Calu3 (cell line): ENCODE measurements at regions not wholly inside any gene's neighbourhood (a gene's known extent, or its start where the extent isn't known, plus 50 kb on each side); places are given as distances from the start of the nearest gene placed in this dataset.
A peak's percentile ranks its signal among the peaks of the same experiment; 100 is the strongest.

Experiments used
- BruUV-seq: library from RNA; stranded (reverse); fragments of 400-500 nt; replicated peaks from 2 replicates; lab custom pipeline; 2021; lab: Mats Ljungman, UMichigan
- CTCF ChIA-PET: fragments of 300-600 bp; sonication (Branson Sonifier 250); formaldehyde crosslinking; loops from one replicate; lab custom pipeline; 2022; ENCODE audit warnings: antibody characterized with exemption; lab: Charles Lee
- DNase-seq: peaks from one replicate; pipeline ENCODE4 v3.0.0; 2022
- H3K27ac Mint-ChIP-seq: one replicate; pipeline ENCODE4 v1.8.0; 2022; ENCODE audit warnings: mixed read lengths; ENCODE audit not compliant: unreplicated experiment
- H3K27me3 Mint-ChIP-seq: one replicate; pipeline ENCODE4 v1.8.0; 2022; ENCODE audit warnings: mixed read lengths; ENCODE audit not compliant: unreplicated experiment
- H3K36me3 Mint-ChIP-seq: one replicate; pipeline ENCODE4 v1.8.0; 2022; ENCODE audit warnings: mild to moderate bottlenecking, moderate library complexity, mixed read lengths; ENCODE audit not compliant: insufficient read depth, unreplicated experiment
- H3K4me1 Mint-ChIP-seq: one replicate; pipeline ENCODE4 v1.8.0; 2022; ENCODE audit warnings: mild to moderate bottlenecking, low read depth, mixed read lengths; ENCODE audit not compliant: unreplicated experiment
- H3K4me3 Mint-ChIP-seq: one replicate; pipeline ENCODE4 v1.8.0; 2022; ENCODE audit warnings: mild to moderate bottlenecking, low read depth, moderate library complexity, mixed read lengths; ENCODE audit not compliant: unreplicated experiment
- H3K9me3 Mint-ChIP-seq: one replicate; pipeline ENCODE4 v1.8.0; 2022; ENCODE audit warnings: low read depth, mixed read lengths; ENCODE audit not compliant: unreplicated experiment
- CTCF ChIP-seq: fragments of 200-600 bp; IDR thresholded peaks from one replicate; pipeline ENCODE4 v1.8.0; 2022; ENCODE audit warnings: antibody characterized with exemption; ENCODE audit not compliant: unreplicated experiment
- intact Hi-C: fragments of 100-400 bp; cut with micrococcal nuclease; formaldehyde crosslinking; loops from one replicate; pipeline ENCODE4 v1.10.0; 2022; ENCODE audit not compliant: unreplicated experiment

DNA sequence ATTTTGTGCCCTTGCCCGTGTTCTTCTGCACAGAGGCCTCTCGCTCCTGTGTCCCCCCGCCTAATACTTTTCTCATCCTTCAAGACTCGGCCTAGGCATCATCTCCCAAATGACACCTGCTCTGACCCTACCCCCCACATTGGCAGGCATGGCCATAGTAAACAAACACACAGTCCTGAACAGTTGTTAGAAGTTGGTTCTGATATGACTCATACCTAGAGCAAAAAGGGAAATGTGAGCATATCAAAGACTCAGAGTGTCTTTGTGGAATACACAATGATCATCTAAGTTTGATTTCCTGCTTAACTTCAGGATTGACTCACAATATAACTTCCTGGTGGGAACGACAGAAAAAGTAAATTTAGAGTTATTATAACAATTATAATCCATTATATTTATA, 120.5 kb downstream of the POLR2M start:
- TF ChIP-seq CTCF: no peak
- H3K36me3 Mint-ChIP-seq: no peaks in the 10 kb centered on the region
- H3K9me3 Mint-ChIP-seq: no peaks in the 10 kb centered on the region
- CTCF ChIA-PET: no interaction called here
- peak; percentile 6 for DNase-seq
- intact Hi-C loops: no loop called here
- peaks cover 31% of the 10 kb centered on the region for H3K27me3 Mint-ChIP-seq
- no peak overlapping the region for H3K4me3 Mint-ChIP-seq
- H3K4me1 Mint-ChIP-seq: peaks cover 8% of the 10 kb centered on the region
- BruUV-seq: no TSS peak
- no peak overlapping the region for H3K27ac Mint-ChIP-seq

DNA sequence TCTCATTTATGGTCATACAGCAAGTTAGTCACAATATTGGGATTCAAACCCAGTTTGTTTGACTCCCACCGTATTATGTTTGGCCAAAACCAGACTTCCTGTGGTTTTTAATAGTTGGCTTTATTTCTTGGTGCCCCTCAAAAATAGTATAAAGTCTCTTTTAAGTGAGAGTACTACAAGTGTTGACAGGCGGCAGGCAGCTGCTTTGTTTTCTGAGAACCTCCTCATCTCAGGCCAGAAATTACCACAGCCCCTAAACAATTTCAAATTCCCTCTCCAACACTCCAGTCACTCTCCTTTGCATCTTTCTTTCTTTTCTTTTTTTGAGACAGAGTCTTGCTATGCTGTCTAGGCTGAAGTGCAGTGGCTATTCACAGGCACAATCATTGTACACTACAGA, 121.5 kb downstream of the POLR2M start:
- no TSS peak for BruUV-seq
- H3K4me1 Mint-ChIP-seq: peaks cover 8% of the 10 kb centered on the region
- H3K27ac Mint-ChIP-seq: no peak overlapping the region
- H3K4me3 Mint-ChIP-seq: no peak overlapping the region
- intact Hi-C loops: no loop called here
- DNase-seq: no peak
- H3K9me3 Mint-ChIP-seq: no peaks in the 10 kb centered on the region
- H3K36me3 Mint-ChIP-seq: no peaks in the 10 kb centered on the region
- no peak for TF ChIP-seq CTCF
- H3K27me3 Mint-ChIP-seq: peaks cover 40% of the 10 kb centered on the region
- CTCF ChIA-PET: no interaction called here

DNA sequence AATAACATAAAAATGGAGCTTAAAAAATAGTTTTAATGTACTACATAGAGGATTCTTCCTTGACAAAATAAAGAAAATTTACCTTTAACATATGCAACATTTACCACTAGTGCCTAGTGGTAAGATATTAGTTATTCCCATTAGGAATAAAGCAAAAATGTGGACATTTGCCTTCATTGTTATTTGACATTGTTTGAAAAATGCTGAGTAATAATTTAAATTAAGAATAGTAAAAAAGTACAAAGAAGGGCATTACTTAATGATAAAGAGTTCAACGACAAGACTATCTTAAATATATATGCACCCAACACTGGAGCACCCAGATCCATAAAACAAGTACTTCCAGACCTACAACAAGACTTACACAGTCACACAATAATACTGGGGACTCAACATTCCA, 125.7 kb downstream of the POLR2M start:
- Mint-ChIP-seq H3K9me3 (peaks cover 6% of the 10 kb centered on the region), H3K4me3 (no peak overlapping the region), H3K4me1 (peaks cover 2% of the 10 kb centered on the region), H3K27ac (no peak overlapping the region), H3K27me3 (peaks cover 65% of the 10 kb centered on the region), H3K36me3 (no peaks in the 10 kb centered on the region)
- CTCF ChIA-PET: no interaction called here
- BruUV-seq: no TSS peak
- intact Hi-C loops: no loop called here
- no peak for DNase-seq
- no peak for TF ChIP-seq CTCF

DNA sequence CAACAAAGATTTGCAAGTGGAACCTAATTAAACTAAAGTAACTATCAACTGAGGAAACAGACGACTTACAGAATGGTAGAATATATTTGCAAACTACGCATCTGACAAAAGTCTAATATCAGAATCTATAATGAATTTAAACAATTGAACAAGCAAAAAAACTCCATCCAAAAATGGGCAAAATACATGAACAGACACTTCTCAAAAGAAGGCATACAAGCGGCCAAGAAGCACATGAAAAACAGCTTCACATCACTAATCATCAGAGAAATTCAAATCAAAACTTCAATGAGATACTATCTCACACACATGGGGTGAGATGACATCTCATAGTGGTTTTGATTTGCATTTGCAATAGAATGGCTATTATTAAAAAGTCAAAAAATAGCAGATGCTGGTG, 128.6 kb downstream of the POLR2M start:
- intact Hi-C loops: no loop called here
- no peak for DNase-seq
- peaks cover 57% of the 10 kb centered on the region for H3K27me3 Mint-ChIP-seq
- H3K9me3 Mint-ChIP-seq: peaks cover 7% of the 10 kb centered on the region
- H3K27ac Mint-ChIP-seq: no peak overlapping the region
- no peaks in the 10 kb centered on the region for H3K4me1 Mint-ChIP-seq
- BruUV-seq: no TSS peak
- CTCF ChIA-PET: no interaction called here
- H3K36me3 Mint-ChIP-seq: no peaks in the 10 kb centered on the region
- H3K4me3 Mint-ChIP-seq: no peak overlapping the region
- no peak for TF ChIP-seq CTCF
